ENCODE measurements at regions not wholly inside any gene's neighbourhood (a gene's known extent, or its start where the extent isn't known, plus 50 kb on each side); places are given as distances from the start of the nearest gene placed in this dataset.

DNA sequence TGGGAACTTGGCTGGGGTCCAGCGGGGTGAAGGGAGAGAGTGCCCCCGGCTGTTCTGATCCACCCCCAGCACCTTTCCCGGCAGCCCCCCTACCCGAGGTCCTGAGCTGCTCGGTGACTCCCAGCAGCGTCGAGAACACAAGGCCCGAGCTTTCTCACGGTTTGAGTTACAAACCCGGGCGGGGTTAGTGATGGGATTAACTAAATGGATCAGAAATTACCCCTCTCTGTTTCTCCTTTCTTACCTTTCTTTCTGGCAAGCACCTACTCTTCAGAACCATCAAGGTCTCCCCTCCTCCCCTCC lies 139.4 kb upstream of the GPC1 start:
- Histone ChIP-seq H3K4me2 (ENCODE audit: low read depth, low read length, poor library complexity, severe bottlenecking) (no peak overlapping the region), H3K9me3 (ENCODE audit: low read length) (no peaks in the 10 kb centered on the region), H3K4me3 (ENCODE audit: low read length) (no peak overlapping the region), H3K79me2 (ENCODE audit: low read length) (no peaks in the 10 kb centered on the region), H3K9me2 (replicated peaks; ENCODE audit: insufficient read depth, low read length) (no peaks in the 10 kb centered on the region), H2AFZ (ENCODE audit: low read length) (no peak overlapping the region), H3K4me1 (ENCODE audit: low read length) (no peaks in the 10 kb centered on the region), H3K27ac (ENCODE audit: low read length) (no peak overlapping the region), H3K9ac (ENCODE audit: low read length) (no peak overlapping the region), H4K20me1 (ENCODE audit: insufficient read depth, low read depth, low read length) (no peaks in the 10 kb centered on the region), H3K36me3 (ENCODE audit: insufficient read depth, low read length) (no peaks in the 10 kb centered on the region), H3K27me3 (ENCODE audit: low read length) (no peaks in the 10 kb centered on the region)
- no peak for DNase-seq

GRCh38 chr2:240296476-240297255 lies 138.8 kb upstream of the GPC1 start:
- no peak for DNase-seq
- Histone ChIP-seq H3K4me3 (ENCODE audit: low read length) (no peak overlapping the region), H4K20me1 (ENCODE audit: insufficient read depth, low read depth, low read length) (no peaks in the 10 kb centered on the region), H3K4me2 (ENCODE audit: low read depth, low read length, poor library complexity, severe bottlenecking) (no peak overlapping the region), H3K36me3 (ENCODE audit: insufficient read depth, low read length) (no peaks in the 10 kb centered on the region), H2AFZ (ENCODE audit: low read length) (no peak overlapping the region), H3K9me2 (replicated peaks; ENCODE audit: insufficient read depth, low read length) (no peaks in the 10 kb centered on the region), H3K27ac (ENCODE audit: low read length) (no peak overlapping the region), H3K9me3 (ENCODE audit: low read length) (no peaks in the 10 kb centered on the region), H3K79me2 (ENCODE audit: low read length) (no peaks in the 10 kb centered on the region), H3K27me3 (ENCODE audit: low read length) (no peaks in the 10 kb centered on the region), H3K9ac (ENCODE audit: low read length) (no peak overlapping the region), H3K4me1 (ENCODE audit: low read length) (no peaks in the 10 kb centered on the region)

GRCh38 chr2:240297256-240298116 lies 138.0 kb upstream of the GPC1 start:
- Histone ChIP-seq H4K20me1 (ENCODE audit: insufficient read depth, low read depth, low read length) (no peaks in the 10 kb centered on the region), H3K9me3 (ENCODE audit: low read length) (no peaks in the 10 kb centered on the region), H3K4me2 (ENCODE audit: low read depth, low read length, poor library complexity, severe bottlenecking) (no peak overlapping the region), H3K27me3 (ENCODE audit: low read length) (no peaks in the 10 kb centered on the region), H3K36me3 (ENCODE audit: insufficient read depth, low read length) (no peaks in the 10 kb centered on the region), H3K9ac (ENCODE audit: low read length) (no peak overlapping the region), H3K27ac (ENCODE audit: low read length) (no peak overlapping the region), H3K4me1 (ENCODE audit: low read length) (no peaks in the 10 kb centered on the region), H3K9me2 (replicated peaks; ENCODE audit: insufficient read depth, low read length) (no peaks in the 10 kb centered on the region), H2AFZ (ENCODE audit: low read length) (no peak overlapping the region), H3K79me2 (ENCODE audit: low read length) (no peaks in the 10 kb centered on the region), H3K4me3 (ENCODE audit: low read length) (no peak overlapping the region)
- DNase-seq: no peak

- no peaks in the 10 kb centered on the region for H3K9me2 ChIP-seq (replicated peaks; ENCODE audit: insufficient read depth, low read length)
- H3K4me2 ChIP-seq (ENCODE audit: low read depth, low read length, poor library complexity, severe bottlenecking): no peak overlapping the region
- H3K4me1 ChIP-seq (ENCODE audit: low read length): no peaks in the 10 kb centered on the region
- H2AFZ ChIP-seq (ENCODE audit: low read length): no peak overlapping the region
- H3K9me3 ChIP-seq (ENCODE audit: low read length): no peaks in the 10 kb centered on the region
- H3K27me3 ChIP-seq (ENCODE audit: low read length): no peaks in the 10 kb centered on the region
- H3K4me3 ChIP-seq (ENCODE audit: low read length): no peak overlapping the region
- H3K36me3 ChIP-seq (ENCODE audit: insufficient read depth, low read length): no peaks in the 10 kb centered on the region
- H3K27ac ChIP-seq (ENCODE audit: low read length): no peak overlapping the region
- H3K79me2 ChIP-seq (ENCODE audit: low read length): no peaks in the 10 kb centered on the region
- DNase-seq: no peak
- no peak overlapping the region for H3K9ac ChIP-seq (ENCODE audit: low read length)
- H4K20me1 ChIP-seq (ENCODE audit: insufficient read depth, low read depth, low read length): no peaks in the 10 kb centered on the region
These were observed 137.2 kb upstream of the GPC1 start for GRCh38 chr2:240298117-240298790.

- H3K36me3 ChIP-seq (ENCODE audit: insufficient read depth, low read length): no peaks in the 10 kb centered on the region
- no peaks in the 10 kb centered on the region for H3K27me3 ChIP-seq (ENCODE audit: low read length)
- no peak overlapping the region for H3K4me2 ChIP-seq (ENCODE audit: low read depth, low read length, poor library complexity, severe bottlenecking)
- H4K20me1 ChIP-seq (ENCODE audit: insufficient read depth, low read depth, low read length): no peaks in the 10 kb centered on the region
- H3K4me3 ChIP-seq (ENCODE audit: low read length): no peak overlapping the region
- H3K27ac ChIP-seq (ENCODE audit: low read length): no peak overlapping the region
- H3K79me2 ChIP-seq (ENCODE audit: low read length): no peaks in the 10 kb centered on the region
- no peak for DNase-seq
- H3K9ac ChIP-seq (ENCODE audit: low read length): no peak overlapping the region
- H2AFZ ChIP-seq (ENCODE audit: low read length): no peak overlapping the region
- no peaks in the 10 kb centered on the region for H3K4me1 ChIP-seq (ENCODE audit: low read length)
- H3K9me3 ChIP-seq (ENCODE audit: low read length): no peaks in the 10 kb centered on the region
- H3K9me2 ChIP-seq (replicated peaks; ENCODE audit: insufficient read depth, low read length): no peaks in the 10 kb centered on the region
These were observed 136.4 kb upstream of the GPC1 start for GRCh38 chr2:240298803-240299709.

DNA sequence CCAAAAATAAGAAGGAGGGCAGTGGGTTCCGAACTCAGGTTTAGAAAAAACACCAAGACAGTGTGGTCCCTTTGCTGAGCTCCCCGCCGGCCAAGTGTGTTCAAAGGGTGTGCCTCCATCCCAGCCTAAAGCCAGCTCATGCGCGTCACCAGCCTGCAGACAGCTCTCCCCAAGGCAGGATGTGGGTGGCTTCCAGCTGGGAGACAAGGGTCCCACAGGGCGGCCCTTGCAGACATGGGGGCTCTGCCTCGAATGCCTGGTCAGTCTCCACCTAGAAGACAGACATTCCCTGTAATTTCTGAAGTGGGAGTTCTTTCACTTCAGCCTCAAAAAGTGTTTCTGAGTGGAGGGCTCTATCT lies 135.8 kb upstream of the GPC1 start:
- H3K36me3 ChIP-seq (ENCODE audit: insufficient read depth, low read length): no peaks in the 10 kb centered on the region
- no peaks in the 10 kb centered on the region for H3K79me2 ChIP-seq (ENCODE audit: low read length)
- H4K20me1 ChIP-seq (ENCODE audit: insufficient read depth, low read depth, low read length): no peaks in the 10 kb centered on the region
- H3K4me2 ChIP-seq (ENCODE audit: low read depth, low read length, poor library complexity, severe bottlenecking): no peak overlapping the region
- no peaks in the 10 kb centered on the region for H3K27me3 ChIP-seq (ENCODE audit: low read length)
- H3K9me3 ChIP-seq (ENCODE audit: low read length): no peaks in the 10 kb centered on the region
- no peak overlapping the region for H3K27ac ChIP-seq (ENCODE audit: low read length)
- no peak overlapping the region for H2AFZ ChIP-seq (ENCODE audit: low read length)
- no peaks in the 10 kb centered on the region for H3K9me2 ChIP-seq (replicated peaks; ENCODE audit: insufficient read depth, low read length)
- H3K9ac ChIP-seq (ENCODE audit: low read length): no peak overlapping the region
- H3K4me3 ChIP-seq (ENCODE audit: low read length): no peak overlapping the region
- no peak for DNase-seq
- H3K4me1 ChIP-seq (ENCODE audit: low read length): no peaks in the 10 kb centered on the region

DNA sequence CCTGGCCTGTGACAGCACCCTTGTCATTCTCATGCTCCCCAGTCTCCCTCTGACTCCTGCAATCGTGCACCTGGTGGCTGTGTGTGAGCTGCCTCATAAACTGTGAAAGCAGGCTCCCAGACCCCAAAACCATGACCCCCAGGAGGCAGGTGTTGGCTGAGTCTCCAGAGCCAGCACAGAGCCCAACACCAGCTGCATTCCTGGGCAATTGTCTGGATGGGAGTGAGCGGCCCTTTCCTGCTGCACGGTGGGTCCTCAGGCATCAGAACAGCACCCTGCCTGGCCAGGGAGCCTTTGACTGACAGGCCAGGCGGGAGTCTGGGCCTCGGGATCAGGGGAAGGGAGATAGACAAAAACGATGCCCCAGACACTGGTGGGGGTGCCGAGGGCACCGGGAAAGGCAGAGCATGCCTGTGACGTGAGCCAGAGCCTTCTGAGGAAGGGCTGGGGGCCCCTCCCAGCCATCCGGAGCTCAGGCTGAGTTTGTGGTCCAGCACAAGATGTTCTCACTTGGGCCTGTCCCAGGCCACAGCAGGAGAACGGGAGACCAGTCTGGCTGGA lies 135.1 kb upstream of the GPC1 start:
- Histone ChIP-seq H3K9me2 (replicated peaks; ENCODE audit: insufficient read depth, low read length) (no peaks in the 10 kb centered on the region), H4K20me1 (ENCODE audit: insufficient read depth, low read depth, low read length) (no peaks in the 10 kb centered on the region), H3K36me3 (ENCODE audit: insufficient read depth, low read length) (no peaks in the 10 kb centered on the region), H3K4me3 (ENCODE audit: low read length) (no peak overlapping the region), H3K9me3 (ENCODE audit: low read length) (no peaks in the 10 kb centered on the region), H3K79me2 (ENCODE audit: low read length) (no peaks in the 10 kb centered on the region), H3K27me3 (ENCODE audit: low read length) (no peaks in the 10 kb centered on the region), H3K9ac (ENCODE audit: low read length) (no peak overlapping the region), H3K27ac (ENCODE audit: low read length) (no peak overlapping the region), H3K4me1 (ENCODE audit: low read length) (no peaks in the 10 kb centered on the region), H2AFZ (ENCODE audit: low read length) (no peak overlapping the region), H3K4me2 (ENCODE audit: low read depth, low read length, poor library complexity, severe bottlenecking) (no peak overlapping the region)
- no peak for DNase-seq
